ENCODE measurements at regions not wholly inside any gene's neighbourhood (a gene's known extent, or its start where the extent isn't known, plus 50 kb on each side); places are given as distances from the start of the nearest gene placed in this dataset.

- TF ChIP-seq CTCF (optimal IDR thresholded peaks at IDR 0.05 in 1 of 3, IDR thresholded peaks at IDR 0.05 in 1 of 3, conservative IDR thresholded peaks at IDR 0.05 in 1 of 3; ENCODE audit: extremely low read depth in 1 of 3, insufficient read depth in 2 of 3, low read length in 3 of 3) (peak in 2 of 3 experiments; percentile 21 to 45), EZH2 (IDR thresholded peaks at IDR 0.05; ENCODE audit: low read length) (no peak)
Observed at GRCh38 chr1:34419663-34420136, 243.0 kb downstream of the C1orf94 start.
